HG03025 (cell line): ENCODE measurements at regions not wholly inside any gene's neighbourhood (a gene's known extent, or its start where the extent isn't known, plus 50 kb on each side); places are given as distances from the start of the nearest gene placed in this dataset.
"Not testable (repeated sequence)": the region's sequence is repeated elsewhere in the genome, so short reads cannot be mapped to it uniquely, and the experiment has no call there.

Experiments
- ATAC-seq: cut with Tn5 transposase; IDR thresholded peaks from one replicate; pipeline ENCODE4 v1.9.1; 2021; ENCODE audit warnings: mild to moderate bottlenecking, moderate library complexity; ENCODE audit not compliant: unreplicated experiment, low FRiP score

DNA sequence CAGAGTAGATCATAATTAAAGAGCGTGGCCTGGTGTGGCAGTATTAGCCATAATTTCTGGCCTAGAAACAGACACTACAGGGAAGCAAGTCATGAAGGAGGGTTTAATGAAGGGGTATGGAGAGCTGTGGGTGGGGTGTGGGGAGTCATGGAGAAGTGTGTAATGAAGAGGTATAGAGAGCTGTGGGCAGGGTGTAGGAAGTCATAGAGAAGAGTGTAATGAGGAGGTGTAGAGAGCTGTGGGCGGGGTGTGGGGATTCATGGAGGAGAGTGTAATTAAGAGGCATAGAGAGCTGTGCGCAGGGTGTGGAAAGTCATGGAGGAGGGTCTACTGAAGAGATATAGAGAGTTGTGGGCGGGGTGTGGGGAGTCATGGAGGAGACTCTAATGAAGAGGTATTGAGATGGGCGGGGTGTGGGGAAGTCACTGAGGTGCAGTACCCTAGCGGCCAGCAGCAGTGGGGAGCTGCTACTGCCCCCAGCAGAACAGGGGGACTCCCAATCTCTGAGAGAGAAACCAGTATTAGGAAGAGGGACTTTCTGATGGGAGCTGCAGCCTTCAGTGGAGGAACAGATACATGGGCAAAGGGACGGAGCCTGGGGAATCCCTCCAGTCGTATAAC, 145.4 kb upstream of the FOXA2 start:
- ATAC-seq: no peak

- no peak for ATAC-seq
Observed at GRCh38 chr20:22732751-22733150, 148.4 kb upstream of the FOXA2 start.

GRCh38 chr20:22734946-22735647, 150.7 kb upstream of the FOXA2 start:
- ATAC-seq: not testable (repeated sequence)

DNA sequence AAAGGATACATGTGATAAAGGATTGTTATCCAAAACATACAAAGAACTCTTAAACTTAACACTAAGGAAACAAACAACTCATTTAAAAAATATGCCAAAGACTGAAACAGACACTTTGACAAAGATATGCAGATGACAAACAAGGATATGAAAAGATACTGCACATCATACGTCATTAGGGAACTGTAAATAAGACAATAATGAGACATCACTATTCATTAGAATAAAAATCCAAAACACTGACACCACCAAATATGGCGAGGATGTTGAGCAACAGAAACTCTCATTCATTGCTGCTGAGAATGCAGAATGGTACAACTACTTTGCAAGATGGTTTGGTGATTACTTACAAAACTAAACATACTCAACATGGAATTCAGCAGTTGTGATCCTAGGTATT, 156.5 kb upstream of the FOXA2 start:
- no peak for ATAC-seq

- no peak for ATAC-seq
Observed at GRCh38 chr20:22744341-22745193, 160.2 kb upstream of the FOXA2 start.

DNA sequence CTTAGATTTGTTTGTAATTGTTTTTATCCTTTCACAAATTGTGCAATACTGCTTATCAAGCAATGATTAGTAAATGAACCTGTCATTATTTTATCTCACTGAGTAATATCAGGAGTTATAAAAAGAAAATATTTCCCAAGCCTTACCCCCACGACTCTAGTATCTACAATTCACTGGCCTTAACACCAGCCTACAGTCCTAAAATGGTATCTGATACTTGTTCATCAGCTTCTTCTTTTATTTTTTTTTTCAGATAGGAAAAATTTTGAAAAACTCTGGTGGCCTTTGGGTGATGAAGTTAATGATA, 160.8 kb upstream of the FOXA2 start:
- no peak for ATAC-seq

DNA sequence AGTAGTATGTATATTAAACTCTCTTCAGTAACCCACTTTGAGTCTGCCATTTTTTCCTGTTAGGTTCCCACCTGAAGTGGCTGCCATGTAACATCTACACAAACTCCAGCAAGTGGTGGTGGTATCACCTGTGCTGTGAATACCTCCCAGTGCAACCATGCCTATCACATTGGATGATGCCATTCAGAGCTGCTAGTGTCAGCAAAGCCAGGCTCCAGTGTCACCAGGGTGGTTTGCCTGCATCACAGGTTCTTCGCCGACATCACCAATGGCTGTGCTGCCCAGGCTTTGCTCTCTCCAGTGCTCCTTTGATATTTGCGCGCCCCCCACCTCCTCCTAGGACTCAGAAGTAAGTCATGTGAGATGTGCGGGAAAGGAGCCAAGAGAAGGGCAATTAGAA, 162.6 kb upstream of the FOXA2 start:
- no peak for ATAC-seq

DNA sequence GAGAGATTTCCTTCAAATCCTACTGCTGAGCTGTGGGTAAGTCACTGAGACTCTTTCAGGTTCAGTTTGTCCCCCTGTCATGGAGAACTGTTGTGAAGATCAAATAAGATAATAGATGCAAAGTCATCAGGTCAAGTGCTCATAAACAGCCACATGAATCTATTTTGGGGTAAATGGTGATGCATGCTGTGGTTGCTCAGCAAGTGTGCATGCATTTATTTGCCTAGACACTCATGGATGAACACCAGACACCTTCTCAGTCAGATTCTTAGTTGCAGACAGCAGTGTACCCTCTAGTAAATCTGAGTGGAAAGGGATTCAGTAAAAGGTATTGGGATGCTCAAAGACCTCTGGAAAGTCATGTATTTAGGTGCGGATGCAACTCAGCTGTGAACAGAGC, 168.0 kb upstream of the FOXA2 start:
- ATAC-seq: no peak

GRCh38 chr20:22757424-22758183, 173.2 kb upstream of the FOXA2 start:
- no peak for ATAC-seq

- ATAC-seq: no peak
Observed at GRCh38 chr20:22758815-22759214, 174.4 kb upstream of the FOXA2 start.

GRCh38 chr20:22762576-22763256, 178.3 kb upstream of the FOXA2 start:
- ATAC-seq: no peak

- ATAC-seq: no peak
Observed at GRCh38 chr20:22763257-22763906, 179.0 kb upstream of the FOXA2 start.

DNA sequence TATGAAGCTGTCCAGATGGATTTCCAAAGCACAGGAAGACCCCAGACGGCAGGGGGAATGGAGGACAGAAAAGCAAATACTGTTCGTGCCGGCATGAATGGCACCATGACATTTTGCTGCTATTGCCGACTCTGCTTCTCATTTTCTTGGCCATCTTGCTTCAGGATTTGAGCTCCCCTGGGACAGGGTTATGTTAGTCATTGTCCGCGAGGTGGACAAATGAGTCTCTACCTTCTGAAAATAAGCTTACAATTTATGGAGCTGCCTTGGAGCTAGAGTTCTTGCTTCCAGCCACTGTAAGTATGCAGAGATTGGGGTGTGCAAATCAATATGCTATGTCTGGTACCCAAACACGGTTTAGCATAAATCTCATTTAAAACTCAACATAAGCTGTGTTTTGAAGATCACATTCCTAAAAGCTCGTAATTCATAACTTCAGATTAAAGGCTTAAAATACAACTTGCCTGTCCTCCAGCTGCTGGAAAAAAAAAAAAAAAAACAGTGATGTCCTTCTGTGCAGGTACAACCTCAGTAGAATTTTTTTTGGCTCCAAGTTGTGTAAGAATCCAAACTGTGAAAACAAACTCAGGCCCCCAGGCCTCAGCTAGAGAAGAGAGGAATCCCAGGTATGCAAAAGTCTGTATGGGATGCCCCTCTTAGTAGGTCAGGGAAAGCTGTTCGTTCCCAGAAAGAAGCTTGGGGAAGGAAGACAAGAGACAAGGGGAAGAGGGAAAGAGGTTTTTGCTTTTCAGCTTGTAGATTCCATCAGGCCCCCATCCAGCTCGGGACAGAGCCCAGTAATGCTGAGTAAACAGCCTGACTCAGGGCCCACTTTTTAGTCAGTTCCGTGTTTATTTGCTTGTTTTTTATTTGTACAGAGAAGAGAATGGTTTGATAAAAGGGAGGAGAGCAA, 184.2 kb upstream of the FOXA2 start:
- ATAC-seq: no peak

DNA sequence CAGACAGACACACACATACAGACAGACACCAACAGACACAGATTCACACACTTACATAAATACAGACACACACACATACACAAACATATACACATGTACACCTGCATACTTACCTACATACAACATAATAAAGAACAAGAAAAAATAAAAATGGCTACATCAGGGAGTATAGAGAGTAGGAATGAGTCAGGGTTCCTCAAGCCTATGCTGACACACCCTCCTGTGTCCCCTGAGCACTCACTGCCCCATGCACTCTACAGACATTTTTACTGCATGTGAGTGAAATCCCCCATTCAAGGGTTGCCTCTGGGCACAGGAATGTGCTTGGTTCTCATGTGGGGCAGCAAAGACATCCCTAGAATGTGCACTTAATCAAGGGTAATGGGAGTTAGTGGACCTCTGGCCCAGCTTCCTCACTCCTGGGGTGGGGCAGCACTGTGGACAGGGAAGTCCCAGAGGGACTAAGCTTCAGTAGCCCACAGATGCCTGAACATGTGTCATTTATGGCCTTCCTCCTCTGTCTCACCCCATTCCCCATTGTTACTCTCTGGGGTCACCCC, 185.9 kb upstream of the FOXA2 start:
- ATAC-seq: no peak

DNA sequence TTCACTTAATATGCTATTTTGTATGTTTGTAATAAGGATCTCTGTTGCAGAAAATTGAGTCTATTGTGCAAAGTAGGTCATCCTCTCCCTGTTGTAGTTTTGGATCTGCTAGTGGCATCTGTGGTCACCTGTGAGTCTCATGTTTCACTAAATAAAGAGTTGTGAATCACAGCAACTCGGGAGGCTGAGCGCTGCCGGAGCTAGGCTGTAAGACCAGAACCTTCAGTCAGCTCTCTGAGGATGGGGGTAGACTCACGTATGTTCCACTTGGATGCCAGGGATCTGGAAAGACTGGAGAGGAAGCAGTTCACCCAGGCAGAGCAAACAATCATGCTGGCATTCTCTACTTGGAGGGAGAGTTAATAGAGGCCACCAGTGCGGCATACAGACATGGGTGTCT, 187.3 kb upstream of the FOXA2 start:
- ATAC-seq: no peak

DNA sequence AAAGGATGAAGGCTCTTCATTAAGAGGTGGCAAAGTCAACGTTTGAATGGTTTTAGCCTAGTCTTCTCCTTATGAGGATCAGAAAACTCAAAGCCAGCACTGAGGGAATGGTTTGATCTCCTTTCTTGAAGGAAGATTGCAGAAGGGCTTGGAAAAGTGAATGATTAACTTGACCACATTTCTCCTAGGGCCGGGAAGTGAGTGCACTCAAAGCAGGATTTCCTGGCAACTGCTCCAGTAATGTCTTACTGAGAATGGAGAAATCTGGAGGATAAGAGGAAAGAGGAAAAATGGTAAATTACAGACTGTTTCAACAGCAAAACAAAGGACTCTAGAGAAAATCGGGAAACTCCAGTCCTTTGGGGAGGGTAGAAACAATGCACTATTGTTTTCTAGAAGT, 189.0 kb upstream of the FOXA2 start:
- no peak for ATAC-seq

DNA sequence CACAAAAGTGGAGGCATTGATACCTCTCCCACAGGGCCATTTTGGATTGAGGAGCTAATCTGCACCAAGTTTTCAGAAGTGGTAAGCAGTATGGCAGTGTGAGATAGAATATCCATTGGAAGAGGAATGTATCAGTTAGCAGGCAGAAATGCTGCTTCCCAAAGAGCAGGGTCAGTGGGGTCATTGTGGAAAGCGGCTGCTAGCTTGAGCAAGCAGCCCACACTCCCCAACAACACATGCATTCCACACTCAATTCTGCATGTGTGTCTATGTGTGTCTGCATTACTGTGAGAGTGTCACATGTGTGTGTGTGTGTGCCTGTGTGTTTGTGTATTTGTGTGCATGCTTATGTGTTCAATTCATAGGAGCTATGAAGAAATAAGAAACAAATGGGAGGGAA, 190.9 kb upstream of the FOXA2 start:
- no peak for ATAC-seq

GRCh38 chr20:22775671-22776139, 191.3 kb upstream of the FOXA2 start:
- ATAC-seq: no peak

- no peak for ATAC-seq
Observed at GRCh38 chr20:22776369-22776768, 192.0 kb upstream of the FOXA2 start.
